B cell (primary cell): ENCODE measurements at regions not wholly inside any gene's neighbourhood (a gene's known extent, or its start where the extent isn't known, plus 50 kb on each side); places are given as distances from the start of the nearest gene placed in this dataset.
"Not testable (repeated sequence)": the region's sequence is repeated elsewhere in the genome, so short reads cannot be mapped to it uniquely, and the experiment has no call there.

Experiments
- ATAC-seq: fragments of 200-7000 bp; cut with Tn5 transposase; one replicate; pipeline ENCODE4 v1.10.0; 2021; ENCODE audit warnings: low read depth, mild to moderate bottlenecking, moderate number of reproducible peaks, moderate library complexity
- CTCF ChIA-PET: fragments of 350-600 bp; sonication (Branson Sonifier 250); formaldehyde crosslinking; loops from one replicate; lab custom pipeline; 2021; ENCODE audit warnings: antibody characterized with exemption, inconsistent platforms; lab: Charles Lee
- POLR2A ChIA-PET: fragments of 350-600 bp; sonication (Branson Sonifier 250); formaldehyde crosslinking; loops from one replicate; lab custom pipeline; 2021; ENCODE audit warnings: antibody characterized with exemption; lab: Charles Lee
- DNase-seq: peaks from one replicate; pipeline ENCODE4 v3.0.0; 2013
- H2AFZ ChIP-seq: 2 replicates; pipeline ENCODE4 v1.6.1; 2012; ENCODE audit warnings: mild to moderate bottlenecking, low read depth, low read length; ENCODE audit not compliant: insufficient read depth, poor library complexity, severe bottlenecking
- H3K27ac ChIP-seq, 2 donors: 1 replicate in 1 of 2; 2 replicates in 1 of 2; pipeline ENCODE4 v1.5.1; 2012 to 2013; ENCODE audit warnings: low read length in 2 of 2, mild to moderate bottlenecking in 2 of 2, moderate library complexity in 1 of 2
- H3K27me3 ChIP-seq, 4 experiments: fragments of 200-600 bp in 1 of 4; sonication (generic) in 1 of 4; replicated peaks in 1 of 4; 1 replicate in 2 of 4; 2 replicates in 2 of 4; pipeline versions ENCODE4 v1.6.1 to v1.7.0; 2013 to 2016; ENCODE audit warnings: low read length in 3 of 4, mild to moderate bottlenecking in 2 of 4, mixed read lengths in 1 of 4, moderate library complexity in 1 of 4; ENCODE audit not compliant: insufficient read depth in 4 of 4, control insufficient read depth in 3 of 4; ENCODE audit errors: control extremely low read depth in 1 of 4
- H3K36me3 ChIP-seq, 2 experiments: replicated peaks in 1 of 2; 1 replicate in 1 of 2; 2 replicates in 1 of 2; pipeline versions ENCODE4 v1.6.1 to v1.7.1; 2013; ENCODE audit warnings: low read length in 1 of 2; ENCODE audit not compliant: insufficient read depth in 2 of 2, control insufficient read depth in 1 of 2; ENCODE audit errors: control extremely low read depth in 1 of 2, extremely low read depth in 1 of 2
- H3K4me1 ChIP-seq, 2 donors: fragments of 200-600 bp in 1 of 2; sonication (generic) in 1 of 2; 1 replicate in 1 of 2; 2 replicates in 1 of 2; pipeline versions ENCODE4 v1.5.1 to v1.6.1; 2013 to 2017; ENCODE audit warnings: low read length in 2 of 2; ENCODE audit not compliant: control insufficient read depth in 2 of 2, insufficient read depth in 2 of 2
- H3K4me2 ChIP-seq: replicated peaks from 2 replicates; pipeline ENCODE3; 2012; ENCODE audit warnings: mild to moderate bottlenecking, low read depth, low read length; ENCODE audit not compliant: poor library complexity, severe bottlenecking
- H3K4me3 ChIP-seq, 5 experiments: fragments of 200-600 bp in 1 of 5; sonication (generic) in 1 of 5; 1 replicate in 3 of 5; 2 replicates in 2 of 5; pipeline versions ENCODE4 v1.5.1 to v1.7.0; 2011 to 2016; ENCODE audit warnings: low read length in 4 of 5, mild to moderate bottlenecking in 4 of 5, low read depth in 2 of 5, control low read depth in 1 of 5, moderate library complexity in 1 of 5; ENCODE audit not compliant: insufficient read depth in 1 of 5; ENCODE audit errors: control extremely low read depth in 1 of 5, extremely low read depth in 1 of 5
- H3K79me2 ChIP-seq: fragments of 200-600 bp; sonication (generic); one replicate; pipeline ENCODE4 v1.6.0; 2016; ENCODE audit warnings: low read length; ENCODE audit not compliant: control insufficient read depth, insufficient read depth
- H3K9ac ChIP-seq: fragments of 200-600 bp; sonication (generic); 2 replicates; pipeline ENCODE4 v1.6.1; 2017; ENCODE audit warnings: mild to moderate bottlenecking, low read length, moderate library complexity
- H3K9me3 ChIP-seq, 3 donors: one replicate each; pipeline versions ENCODE4 v1.6.1 to v1.7.1; 2013; ENCODE audit warnings: low read length in 2 of 3; ENCODE audit not compliant: control insufficient read depth in 2 of 3, insufficient read depth in 1 of 3; ENCODE audit errors: control extremely low read depth in 1 of 3
- H4K20me1 ChIP-seq: 2 replicates; pipeline ENCODE4 v1.6.0; 2012; ENCODE audit warnings: mild to moderate bottlenecking, low read length; ENCODE audit not compliant: insufficient read depth, control insufficient read depth, poor library complexity, severe bottlenecking
- H3K27ac Mint-ChIP-seq: one replicate; pipeline ENCODE4 v1.8.0; 2021; ENCODE audit warnings: mixed read lengths
- H3K27me3 Mint-ChIP-seq: one replicate; pipeline ENCODE4 v1.8.0; 2021; ENCODE audit warnings: mixed read lengths
- H3K4me1 Mint-ChIP-seq: one replicate; pipeline ENCODE4 v1.8.0; 2021; ENCODE audit warnings: mixed read lengths
- H3K4me3 Mint-ChIP-seq: one replicate; pipeline ENCODE4 v1.8.0; 2021; ENCODE audit warnings: mixed read lengths
- H3K9me3 Mint-ChIP-seq: one replicate; pipeline ENCODE4 v1.8.0; 2022; ENCODE audit warnings: mixed read lengths; ENCODE audit not compliant: insufficient read depth
- EZH2 ChIP-seq: IDR thresholded peaks from 2 replicates; pipeline ENCODE4 v1.6.1; 2012; ENCODE audit warnings: borderline replicate concordance, low read depth, mild to moderate bottlenecking, moderate library complexity, low read length; ENCODE audit not compliant: insufficient read depth, poor library complexity, severe bottlenecking
- WGBS: methylation state at CpG from one replicate; pipeline ENCODE4 v1.1.5; 2013; ENCODE audit warnings: missing lambda C conversion rate; ENCODE audit not compliant: insufficient coverage; 5-methylcytosine and 5-hydroxymethylcytosine counted together
- intact Hi-C: fragments of 100-400 bp; cut with micrococcal nuclease; formaldehyde crosslinking; loops from one replicate; pipeline ENCODE4 v1.10.0; 2022
- TF ChIP-seq, protein P1 (sequence below): fragments of 200-600 bp; IDR thresholded peaks from one replicate; pipeline ENCODE4 v1.8.0; 2022; ENCODE audit warnings: antibody characterized with exemption, mild to moderate bottlenecking

DNA sequence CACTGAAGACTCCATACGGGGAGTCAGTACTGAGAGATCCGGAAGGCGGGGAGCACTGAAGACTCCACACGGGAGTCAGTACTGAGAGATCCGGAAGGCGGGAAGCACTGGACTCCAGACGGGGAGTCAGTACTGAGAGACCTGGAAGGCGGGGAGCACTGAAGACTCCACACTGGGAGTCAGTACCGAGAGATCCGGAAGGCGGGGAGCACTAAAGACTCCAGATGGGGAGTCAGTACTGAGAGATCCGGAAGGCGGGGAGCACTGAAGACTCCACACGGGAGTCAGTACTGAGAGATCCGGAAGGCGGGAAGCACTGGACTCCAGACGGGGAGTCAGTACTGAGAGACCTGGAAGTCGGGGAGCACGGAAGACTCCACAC is 77.2 kb downstream of the DLL1 start:
- POLR2A ChIA-PET, H3K9me3 ChIP-seq, H3K4me3 ChIP-seq, H3K79me2 ChIP-seq, H3K4me2 ChIP-seq, H4K20me1 ChIP-seq, H3K27ac Mint-ChIP-seq, H3K9me3 Mint-ChIP-seq, H3K4me1 Mint-ChIP-seq, DNase-seq, H3K4me3 Mint-ChIP-seq, intact Hi-C loops, H3K4me1 ChIP-seq, H3K27ac ChIP-seq, ATAC-seq, CTCF ChIA-PET, H2AFZ ChIP-seq, H3K36me3 ChIP-seq, H3K9ac ChIP-seq: not testable (repeated sequence)
- WGBS, result 97% methylated on average over 14 of the region's 19 CpGs
- peaks cover 12% of the 10 kb centered on the region for H3K27me3 Mint-ChIP-seq
- peaks cover 0 to 11% (median 0%) of the 10 kb centered on the region in 4 experiments for H3K27me3 ChIP-seq

DNA sequence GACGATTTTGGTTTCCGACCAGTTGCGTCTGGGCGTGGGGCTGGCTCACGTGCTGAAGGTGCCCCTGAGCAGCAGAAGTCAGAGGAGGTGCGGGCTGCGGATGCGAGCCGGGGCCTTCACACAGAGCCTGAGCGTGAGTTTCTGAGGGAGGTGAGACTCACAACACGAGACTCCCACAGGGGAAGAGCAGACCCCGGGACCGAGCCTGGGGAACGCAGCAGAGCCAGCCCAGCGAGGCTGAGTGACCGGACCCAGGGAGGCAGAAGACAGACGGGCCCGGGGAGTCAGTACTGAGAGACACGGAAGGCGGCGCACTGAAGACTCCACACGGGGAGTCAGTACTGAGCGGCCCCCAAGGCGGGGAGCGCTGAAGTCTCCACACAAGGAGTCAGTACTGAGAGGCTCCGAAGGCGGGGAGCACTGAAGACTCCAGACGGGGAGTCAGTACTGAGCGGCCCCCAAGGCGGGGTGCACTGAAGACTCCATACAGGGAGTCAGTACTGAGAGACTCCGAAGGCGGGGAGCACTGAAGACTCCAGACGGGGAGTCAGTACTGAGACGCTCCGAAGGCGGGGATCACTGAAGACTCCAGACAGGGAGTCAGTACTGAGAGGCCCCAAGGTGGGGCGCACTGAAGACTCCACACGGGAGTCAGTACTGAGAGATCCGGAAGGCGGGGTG is 77.8 kb downstream of the DLL1 start:
- H3K79me2 ChIP-seq, result no peaks in the 10 kb centered on the region
- Mint-ChIP-seq H3K27ac (no peak overlapping the region), H3K27me3 (peaks cover 12% of the 10 kb centered on the region), H3K4me3 (no peak overlapping the region), H3K9me3 (no peaks in the 10 kb centered on the region), H3K4me1 (no peaks in the 10 kb centered on the region)
- no peaks in the 10 kb centered on the region for H3K4me1 ChIP-seq
- 88% methylated on average over 38 of the region's 40 CpGs for WGBS
- H3K36me3 ChIP-seq, result no peaks in the 10 kb centered on the region
- H3K4me3 ChIP-seq, result no peak overlapping the region
- ChIA-PET CTCF (no interaction called here), POLR2A (no interaction called here)
- H3K27me3 ChIP-seq, result peaks cover 0 to 11% (median 0%) of the 10 kb centered on the region in 4 experiments
- H3K4me2 ChIP-seq, result no peak overlapping the region
- H3K9me3 ChIP-seq, result peaks cover 0 to 10% (median 0%) of the 10 kb centered on the region in 3 donors
- H4K20me1 ChIP-seq, result no peaks in the 10 kb centered on the region
- H2AFZ ChIP-seq, result no peak overlapping the region
- no peak overlapping the region for H3K27ac ChIP-seq
- DNase-seq, result no peak
- H3K9ac ChIP-seq, result no peak overlapping the region
- intact Hi-C loops, result no loop called here
- ATAC-seq, result no peak
- TF ChIP-seq EZH2, result no peak
- TF ChIP-seq, protein P1, sequence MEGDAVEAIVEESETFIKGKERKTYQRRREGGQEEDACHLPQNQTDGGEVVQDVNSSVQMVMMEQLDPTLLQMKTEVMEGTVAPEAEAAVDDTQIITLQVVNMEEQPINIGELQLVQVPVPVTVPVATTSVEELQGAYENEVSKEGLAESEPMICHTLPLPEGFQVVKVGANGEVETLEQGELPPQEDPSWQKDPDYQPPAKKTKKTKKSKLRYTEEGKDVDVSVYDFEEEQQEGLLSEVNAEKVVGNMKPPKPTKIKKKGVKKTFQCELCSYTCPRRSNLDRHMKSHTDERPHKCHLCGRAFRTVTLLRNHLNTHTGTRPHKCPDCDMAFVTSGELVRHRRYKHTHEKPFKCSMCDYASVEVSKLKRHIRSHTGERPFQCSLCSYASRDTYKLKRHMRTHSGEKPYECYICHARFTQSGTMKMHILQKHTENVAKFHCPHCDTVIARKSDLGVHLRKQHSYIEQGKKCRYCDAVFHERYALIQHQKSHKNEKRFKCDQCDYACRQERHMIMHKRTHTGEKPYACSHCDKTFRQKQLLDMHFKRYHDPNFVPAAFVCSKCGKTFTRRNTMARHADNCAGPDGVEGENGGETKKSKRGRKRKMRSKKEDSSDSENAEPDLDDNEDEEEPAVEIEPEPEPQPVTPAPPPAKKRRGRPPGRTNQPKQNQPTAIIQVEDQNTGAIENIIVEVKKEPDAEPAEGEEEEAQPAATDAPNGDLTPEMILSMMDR, result no peak
